Brain pericyte (primary cell): ENCODE measurements at regions not wholly inside any gene's neighbourhood (a gene's known extent, or its start where the extent isn't known, plus 50 kb on each side); places are given as distances from the start of the nearest gene placed in this dataset.

ENCODE experiments used
- DNase-seq: peaks from one replicate; pipeline ENCODE4 v3.0.0-alpha.2; 2012; ENCODE audit warnings: low read depth, low spot score

- DNase-seq = no peak
Observed at GRCh38 chr12:105705235-105705634, 374.7 kb downstream of the C12orf75 start.

DNA sequence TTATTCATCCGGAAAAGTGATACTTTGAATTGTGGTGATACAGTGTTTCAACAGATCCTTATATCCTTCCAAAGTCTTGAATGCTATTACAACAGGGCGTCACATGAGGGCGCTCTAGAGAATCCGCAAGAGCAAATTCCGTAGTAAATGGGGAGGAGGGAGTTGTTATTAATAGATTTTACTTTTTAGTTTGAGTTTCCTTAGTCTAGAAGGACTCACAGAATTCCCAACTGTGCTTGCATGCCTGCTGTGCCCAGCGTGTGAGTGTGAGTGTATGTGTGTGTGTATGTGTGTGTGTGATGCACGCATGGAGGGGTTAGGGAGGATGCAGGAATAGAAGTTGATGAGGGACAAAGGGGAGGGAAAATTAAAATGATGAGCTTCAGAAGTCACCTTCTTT, 375.3 kb downstream of the C12orf75 start:
- peak; percentile 33 for DNase-seq

DNA sequence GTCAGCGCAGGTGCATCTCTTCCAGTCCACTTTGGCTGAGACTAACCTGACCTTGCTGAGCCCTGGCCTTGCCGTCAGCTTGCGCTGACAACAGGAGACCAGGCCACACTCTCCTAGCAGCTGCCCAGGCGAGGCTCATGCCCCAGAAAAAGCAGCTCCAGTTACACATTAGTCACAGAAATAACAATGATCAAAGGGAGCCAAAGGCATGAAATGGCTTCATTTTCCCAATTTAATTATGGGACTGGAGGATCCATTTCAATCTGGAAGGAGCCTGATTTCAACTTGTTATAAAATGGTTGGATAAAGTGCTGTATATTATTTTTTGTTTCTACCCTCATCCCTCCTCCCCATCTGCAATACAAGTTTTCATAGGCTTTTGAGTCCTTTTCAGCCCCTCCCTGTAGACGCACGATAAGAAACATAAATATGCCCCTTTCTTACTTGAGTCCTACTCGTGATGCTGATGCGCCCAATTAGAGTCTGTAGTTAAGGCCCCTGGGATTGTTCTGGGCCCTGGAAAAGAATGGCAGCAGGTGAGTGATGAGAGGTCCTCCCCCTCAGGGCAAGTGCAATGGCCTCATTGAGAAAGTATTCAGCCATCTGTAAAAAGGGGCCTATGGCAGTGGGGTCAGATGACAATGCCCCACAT, 376.0 kb downstream of the C12orf75 start:
- DNase-seq = peak; percentile 53

- no peak for DNase-seq
Observed at GRCh38 chr12:105706973-105707334, 376.5 kb downstream of the C12orf75 start.

DNA sequence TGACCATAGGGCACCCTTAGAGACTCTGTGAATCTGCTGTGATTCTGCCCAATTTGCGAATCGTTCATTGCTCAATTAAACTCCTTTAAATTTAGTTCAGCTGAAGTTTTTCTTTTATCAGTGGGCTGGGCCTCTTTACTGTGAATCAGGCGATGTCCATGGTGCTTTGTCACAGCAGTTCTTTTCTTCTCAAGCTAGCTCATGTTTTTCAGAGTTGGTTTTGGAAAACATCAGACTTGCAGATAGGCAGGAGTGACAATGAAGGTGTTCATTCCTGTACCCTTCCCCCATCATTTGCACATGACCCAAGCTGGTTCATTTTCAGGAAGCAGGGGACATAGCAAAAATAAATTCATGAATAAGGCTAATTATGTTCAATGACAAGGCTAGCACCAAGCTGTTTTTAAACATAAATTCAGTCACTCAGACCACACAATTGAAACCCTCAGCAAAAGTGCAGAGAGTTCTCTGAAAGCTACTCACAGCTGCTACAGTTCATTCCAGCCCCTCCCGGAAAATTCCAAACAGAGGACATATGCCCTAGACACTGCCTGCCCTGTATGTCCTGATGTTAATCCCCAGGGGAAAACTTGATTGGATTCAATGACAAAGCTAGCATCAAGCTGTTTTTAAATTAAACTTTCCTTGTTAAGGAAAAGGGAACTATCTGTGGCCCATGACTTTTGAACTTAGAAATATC, 383.3 kb downstream of the C12orf75 start:
- no peak for DNase-seq

DNA sequence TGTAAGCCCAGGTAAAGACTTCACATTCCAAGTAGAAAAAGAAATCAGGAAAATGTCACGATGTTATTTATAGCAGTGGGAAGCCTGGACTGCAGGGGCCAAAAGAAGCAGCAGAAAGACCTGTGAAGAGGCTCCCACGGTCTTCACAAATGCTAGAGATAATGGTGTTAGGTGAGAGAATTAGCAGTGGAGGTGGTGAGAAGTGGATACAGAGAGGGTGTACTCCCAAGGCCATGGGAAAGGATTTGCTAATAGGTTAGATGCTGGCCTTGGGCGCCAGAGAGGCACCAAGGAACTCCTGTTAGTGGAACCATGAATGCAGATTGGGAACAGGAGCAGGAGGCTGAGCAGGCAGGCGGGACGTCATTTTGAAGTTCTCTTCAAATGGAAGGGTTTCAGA, 386.1 kb downstream of the C12orf75 start:
- no peak for DNase-seq

- DNase-seq = no peak
Observed at GRCh38 chr12:105721051-105721825, 390.7 kb downstream of the C12orf75 start.

- DNase-seq = no peak
Observed at GRCh38 chr12:105721891-105722290, 391.4 kb downstream of the C12orf75 start.

DNA sequence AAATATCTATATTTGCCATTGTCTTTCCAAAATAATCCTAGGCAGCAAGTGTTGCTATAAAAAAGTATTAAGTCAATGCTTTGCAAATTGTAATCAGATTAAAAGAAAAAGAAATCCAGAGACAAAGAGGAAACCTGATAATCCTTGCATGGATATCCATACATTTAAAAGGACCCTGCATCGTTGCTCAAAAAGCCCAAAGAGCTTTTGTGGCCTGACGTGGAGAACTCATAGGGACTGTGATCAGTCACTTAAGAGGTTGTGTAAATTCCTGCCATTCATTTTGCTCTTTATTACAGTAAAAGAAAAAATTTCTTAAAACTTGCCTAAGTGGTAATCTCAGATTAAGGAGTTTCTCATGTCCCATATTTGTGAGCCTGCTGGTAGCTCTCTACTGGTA, 392.6 kb downstream of the C12orf75 start:
- DNase-seq = no peak

DNA sequence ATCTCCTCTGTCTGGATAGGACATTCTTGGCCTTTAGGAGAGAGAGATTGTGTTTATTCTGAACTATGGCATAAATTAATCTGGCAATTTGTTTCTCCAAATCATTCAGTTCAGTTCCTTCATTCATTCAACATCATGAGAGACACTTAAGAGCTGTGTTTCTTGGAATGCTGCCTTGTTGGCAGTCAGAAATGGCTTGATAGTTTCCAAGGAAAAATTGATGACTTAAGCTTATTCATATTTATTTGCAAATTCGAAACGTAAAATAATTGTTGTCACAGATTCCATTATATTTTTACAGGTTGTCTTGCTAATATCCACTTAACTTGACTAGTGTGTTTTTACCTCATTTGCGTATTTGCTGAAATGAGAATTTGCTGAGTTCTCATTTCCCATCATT, 393.0 kb downstream of the C12orf75 start:
- DNase-seq = no peak

DNA sequence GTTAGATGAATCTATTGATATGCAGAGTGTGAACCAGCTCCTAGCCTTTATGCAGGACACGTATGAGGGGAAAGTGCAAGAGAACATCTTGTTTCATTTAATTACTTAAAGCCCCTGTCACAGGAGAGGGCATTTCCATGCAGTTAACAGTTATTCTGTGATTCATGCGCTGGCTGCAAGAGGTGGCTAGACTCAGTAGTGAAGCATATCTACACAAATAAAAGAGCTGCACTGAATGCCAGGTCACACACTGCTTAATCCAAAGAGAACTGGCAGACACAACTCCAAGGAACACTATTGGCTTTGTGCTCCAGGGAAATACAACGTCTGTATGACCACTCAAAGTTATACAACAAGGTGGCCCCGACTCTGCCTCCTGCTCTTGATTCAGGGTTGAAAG, 394.1 kb downstream of the C12orf75 start:
- DNase-seq = no peak

- DNase-seq = no peak
Observed at GRCh38 chr12:105725054-105725453, 394.6 kb downstream of the C12orf75 start.

DNA sequence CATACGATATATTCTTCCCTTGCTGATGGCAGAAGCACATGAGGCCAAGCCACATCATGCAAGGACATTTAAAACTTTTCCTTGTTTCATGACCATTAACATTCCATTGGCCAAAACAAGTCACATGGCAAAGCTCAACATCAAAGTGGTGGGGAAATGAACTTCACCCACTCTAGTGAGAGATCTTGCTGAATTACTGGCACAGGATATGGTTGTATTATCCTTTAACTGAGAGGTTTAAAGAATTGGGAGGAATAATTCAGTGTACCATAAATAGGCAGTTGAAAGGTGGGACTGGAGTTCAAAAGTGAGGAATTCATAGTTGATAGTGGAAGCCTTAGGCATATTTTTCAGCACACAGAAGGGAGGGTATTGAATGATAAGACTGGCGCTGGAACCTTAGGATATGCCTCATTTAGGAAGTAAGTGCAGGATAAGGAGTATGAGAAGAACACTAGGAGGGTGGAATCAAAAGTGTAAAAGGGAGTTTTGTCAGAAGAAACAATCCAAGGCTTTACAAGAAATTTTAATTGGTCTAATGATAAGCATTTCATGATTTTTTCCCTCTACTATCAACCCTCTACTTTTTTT, 398.8 kb downstream of the C12orf75 start:
- no peak for DNase-seq

DNA sequence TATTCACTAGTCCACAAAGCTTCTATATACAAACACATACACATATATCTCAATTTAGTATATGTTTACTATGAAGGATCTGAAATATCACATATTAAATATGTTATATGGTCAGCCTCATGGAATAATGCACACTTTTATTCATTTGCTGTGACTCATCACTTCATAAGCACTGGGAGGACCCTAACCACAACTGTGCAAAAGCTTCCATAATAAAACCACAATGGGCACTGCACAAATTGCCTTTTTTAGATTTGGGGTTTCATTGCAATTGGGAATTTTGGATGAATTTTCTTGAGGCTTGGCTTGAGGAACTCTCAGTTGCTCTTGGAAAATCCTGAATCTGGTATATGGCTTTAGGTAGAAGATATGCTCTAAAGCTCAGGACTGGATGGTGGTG, 399.4 kb downstream of the C12orf75 start:
- DNase-seq = no peak

DNA sequence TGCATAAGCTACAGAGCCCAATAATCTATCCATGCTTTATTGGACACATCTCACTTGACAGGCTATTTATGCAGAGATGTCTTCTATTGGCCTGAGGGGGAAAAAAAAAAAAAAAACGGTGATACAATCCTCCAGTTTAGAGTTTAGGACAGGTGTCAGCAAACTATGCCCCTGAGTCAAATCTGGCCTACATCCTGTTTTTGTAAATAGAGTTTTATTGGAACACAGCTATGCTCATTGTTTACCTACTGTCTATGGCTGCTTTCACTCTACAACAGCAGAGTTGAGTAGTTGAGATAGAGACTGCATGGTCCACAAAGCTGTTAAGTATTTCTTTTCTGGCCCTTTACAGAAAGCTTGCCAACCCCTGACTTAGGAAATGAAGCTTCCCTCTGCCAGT, 403.1 kb downstream of the C12orf75 start:
- DNase-seq = no peak

DNA sequence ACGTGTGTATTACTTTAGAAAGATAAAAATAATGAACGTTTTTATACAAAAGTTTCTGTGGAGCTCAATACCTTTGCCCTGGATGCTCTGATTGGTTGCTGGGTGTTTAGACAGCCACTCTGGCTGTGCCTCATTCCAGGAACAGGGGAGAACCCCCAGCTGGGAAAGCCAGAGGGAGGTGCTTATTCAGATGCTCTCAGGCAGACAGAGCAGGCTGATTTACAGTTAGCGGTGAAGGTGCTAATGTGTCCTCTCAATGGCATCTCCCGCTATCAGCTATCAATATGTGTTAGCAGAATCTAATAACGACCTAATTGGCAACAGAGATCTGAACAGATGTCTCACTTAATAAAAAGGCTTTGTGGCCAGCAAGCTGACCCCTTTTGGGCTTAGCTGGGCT, 402.3 kb downstream of the NUAK1 start:
- DNase-seq = no peak

GRCh38 chr12:105738051-105738450, 400.7 kb downstream of the NUAK1 start:
- no peak for DNase-seq

- no peak for DNase-seq
Observed at GRCh38 chr12:105740369-105740768, 398.4 kb downstream of the NUAK1 start.

DNA sequence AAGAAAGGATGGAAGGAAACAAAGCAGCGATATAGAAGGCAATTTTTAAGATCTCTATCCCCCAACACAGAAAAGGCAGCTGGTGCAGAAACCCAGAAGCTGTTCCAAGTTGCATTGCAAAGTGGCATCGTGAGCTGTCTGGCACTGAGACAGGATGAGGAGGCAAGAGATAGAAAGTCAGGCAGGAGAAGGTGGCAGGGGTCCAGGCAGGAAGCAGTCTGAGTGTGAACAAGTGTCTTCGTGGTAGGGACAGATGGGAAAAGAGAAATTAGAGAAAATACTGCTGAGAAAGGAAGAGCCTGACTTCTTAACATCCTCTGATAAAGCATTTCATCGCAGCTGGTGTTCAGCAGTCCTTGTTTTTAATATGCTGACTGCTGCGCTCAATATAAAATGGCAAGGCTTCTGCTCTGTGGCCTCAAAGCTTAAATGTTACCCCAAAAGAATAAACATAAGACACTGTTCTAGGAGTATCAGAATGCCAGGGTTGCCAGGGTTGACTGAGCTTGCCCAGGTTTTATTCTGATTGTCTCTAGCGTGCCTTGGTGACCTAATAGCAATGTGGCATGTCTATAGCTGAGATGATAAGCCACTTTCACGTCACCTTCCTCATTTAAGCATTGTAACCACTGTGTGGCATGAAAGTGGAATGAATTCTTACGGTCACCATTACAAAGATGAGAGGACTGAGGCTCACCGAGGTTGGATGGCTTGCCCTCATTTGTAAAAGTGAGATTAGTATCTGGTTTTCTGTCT, 397.6 kb downstream of the NUAK1 start:
- DNase-seq = no peak

DNA sequence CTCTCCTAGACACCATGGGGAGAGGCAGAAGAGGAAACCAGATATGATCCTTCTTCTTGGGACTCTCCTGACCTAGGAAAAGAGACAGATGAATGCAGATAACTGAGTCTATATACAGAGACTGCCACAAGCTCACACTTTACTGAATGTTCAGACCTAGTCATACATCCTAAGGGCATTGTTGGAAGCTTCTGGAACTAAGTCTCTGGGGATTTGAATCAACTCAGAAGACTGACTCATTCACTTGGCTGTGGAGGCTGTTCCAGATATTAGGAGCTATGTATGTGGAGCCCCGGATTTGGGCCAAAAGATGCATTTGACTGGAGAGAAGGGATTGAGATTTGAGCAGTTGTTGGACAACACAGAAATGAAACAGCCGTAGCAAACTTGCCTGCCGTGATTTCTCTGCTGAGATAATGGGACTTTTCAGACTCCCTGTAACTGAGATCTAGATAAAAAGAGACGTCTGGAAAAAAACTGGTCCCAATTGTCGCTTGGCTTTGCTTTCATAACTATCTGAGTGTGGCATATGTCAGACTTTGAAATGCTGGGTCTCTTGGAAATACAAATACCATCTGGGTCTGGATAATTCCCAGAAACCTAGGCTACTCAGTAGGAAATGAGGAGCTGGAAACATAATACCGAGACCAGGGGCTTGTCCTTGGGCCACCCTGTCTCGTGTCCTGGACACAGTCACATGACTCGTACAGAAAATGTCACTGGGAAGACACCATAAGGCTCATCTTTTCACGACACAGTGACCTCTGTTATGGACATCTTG, 396.8 kb downstream of the NUAK1 start:
- DNase-seq = no peak

- DNase-seq = no peak
Observed at GRCh38 chr12:105742567-105742874, 396.2 kb downstream of the NUAK1 start.
